Left lung (tissue), 4 donors: ENCODE measurements at regions not wholly inside any gene's neighbourhood (a gene's known extent, or its start where the extent isn't known, plus 50 kb on each side); places are given as distances from the start of the nearest gene placed in this dataset.

ENCODE experiments used
- ATAC-seq: fragments of 200-7000 bp; cut with Tn5 transposase; one replicate; pipeline ENCODE4 v1.9.1; 2020; ENCODE audit warnings: moderate library complexity
- DNase-seq, 4 donors: peaks; one replicate each; pipeline ENCODE4 v3.0.0-alpha.2; 2013 to 2020
- H3K27ac ChIP-seq, 2 donors: fragments of 200-600 bp; sonication (generic) in 1 of 2; one replicate each; pipeline versions ENCODE4 v1.5.0 to v1.8.0; 2020 to 2021
- H3K27me3 ChIP-seq, 2 donors: fragments of 200-600 bp; sonication (generic) in 1 of 2; one replicate each; pipeline versions ENCODE4 v1.5.0 to v1.8.0; 2020 to 2021
- H3K36me3 ChIP-seq, 2 donors: fragments of 200-600 bp; sonication (generic) in 1 of 2; one replicate each; pipeline versions ENCODE4 v1.5.0 to v1.8.0; 2020 to 2021
- H3K4me1 ChIP-seq, 2 donors: fragments of 200-600 bp; one replicate each; pipeline ENCODE4 v1.8.0; 2021
- H3K4me3 ChIP-seq, 2 donors: fragments of 200-600 bp; sonication (generic) in 1 of 2; one replicate each; pipeline versions ENCODE4 v1.5.0 to v1.8.0; 2020 to 2021; ENCODE audit warnings: mild to moderate bottlenecking in 1 of 2
- H3K9me3 ChIP-seq, 2 donors: fragments of 200-600 bp; sonication (generic) in 1 of 2; one replicate each; pipeline versions ENCODE4 v1.5.0 to v1.8.0; 2020 to 2021
- CTCF ChIP-seq, 2 donors: fragments of 200-600 bp; sonication (generic) in 1 of 2; IDR thresholded peaks; one replicate each; pipeline versions ENCODE4 v1.5.0 to v1.8.0; 2021; ENCODE audit warnings: antibody characterized with exemption in 2 of 2
- intact Hi-C, 2 donors: fragments of 100-400 bp; cut with DNase I; formaldehyde crosslinking; loops; one replicate each; pipeline versions ENCODE4 v1.11.2 to v1.14.2; 2022
- donor health status: DM: no; HTN: yes; CAD: no.
- donor health status: DM: no; HTN: no; CAD: no.

DNA sequence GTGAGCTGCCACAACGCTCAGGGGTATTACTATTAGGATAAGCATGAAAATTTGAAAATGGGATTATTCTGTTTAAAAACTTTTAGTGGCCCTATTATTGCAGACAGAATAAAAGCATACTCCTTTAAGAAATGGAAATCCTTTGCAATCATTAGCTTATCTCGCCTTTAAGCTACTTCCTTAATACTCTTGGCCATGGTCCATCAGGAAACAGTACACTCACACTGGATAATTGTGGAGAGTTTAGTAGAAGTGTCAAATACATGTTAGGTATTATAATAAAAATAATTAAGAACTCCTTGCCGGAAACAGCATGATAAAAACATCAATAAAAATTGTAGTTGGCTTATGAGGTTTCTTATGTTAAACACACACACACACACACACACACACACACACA, 100.4 kb upstream of the PPFIA2 start:
- DNase-seq = peak in 1 of 4 donors; percentile 9
- no peak for TF ChIP-seq CTCF (IDR thresholded peaks at IDR 0.05)
- H3K4me1 ChIP-seq = no peaks in the 10 kb centered on the region
- no peaks in the 10 kb centered on the region for H3K9me3 ChIP-seq
- no peak overlapping the region for H3K27ac ChIP-seq
- intact Hi-C loops = no loop called here
- H3K36me3 ChIP-seq = no peaks in the 10 kb centered on the region
- H3K4me3 ChIP-seq = no peak overlapping the region
- H3K27me3 ChIP-seq = no peaks in the 10 kb centered on the region
- ATAC-seq = peak; percentile 65

GRCh38 chr12:81843599-81843998, 84.4 kb upstream of the PPFIA2 start:
- no peaks in the 10 kb centered on the region for H3K36me3 ChIP-seq
- no peak for DNase-seq
- no peak overlapping the region for H3K27ac ChIP-seq
- no peak overlapping the region for H3K4me3 ChIP-seq
- no peak for ATAC-seq
- no peak for TF ChIP-seq CTCF (IDR thresholded peaks at IDR 0.05)
- intact Hi-C loops = no loop called here
- no peaks in the 10 kb centered on the region for H3K4me1 ChIP-seq
- no peaks in the 10 kb centered on the region for H3K27me3 ChIP-seq
- no peaks in the 10 kb centered on the region for H3K9me3 ChIP-seq

GRCh38 chr12:81835783-81836182, 76.6 kb upstream of the PPFIA2 start:
- no peak for TF ChIP-seq CTCF (IDR thresholded peaks at IDR 0.05)
- Histone ChIP-seq H3K4me3 (no peak overlapping the region), H3K36me3 (no peaks in the 10 kb centered on the region), H3K27me3 (no peaks in the 10 kb centered on the region), H3K9me3 (no peaks in the 10 kb centered on the region), H3K27ac (no peak overlapping the region), H3K4me1 (no peaks in the 10 kb centered on the region)
- DNase-seq (no peak), ATAC-seq (no peak)
- intact Hi-C loops = no loop called here

DNA sequence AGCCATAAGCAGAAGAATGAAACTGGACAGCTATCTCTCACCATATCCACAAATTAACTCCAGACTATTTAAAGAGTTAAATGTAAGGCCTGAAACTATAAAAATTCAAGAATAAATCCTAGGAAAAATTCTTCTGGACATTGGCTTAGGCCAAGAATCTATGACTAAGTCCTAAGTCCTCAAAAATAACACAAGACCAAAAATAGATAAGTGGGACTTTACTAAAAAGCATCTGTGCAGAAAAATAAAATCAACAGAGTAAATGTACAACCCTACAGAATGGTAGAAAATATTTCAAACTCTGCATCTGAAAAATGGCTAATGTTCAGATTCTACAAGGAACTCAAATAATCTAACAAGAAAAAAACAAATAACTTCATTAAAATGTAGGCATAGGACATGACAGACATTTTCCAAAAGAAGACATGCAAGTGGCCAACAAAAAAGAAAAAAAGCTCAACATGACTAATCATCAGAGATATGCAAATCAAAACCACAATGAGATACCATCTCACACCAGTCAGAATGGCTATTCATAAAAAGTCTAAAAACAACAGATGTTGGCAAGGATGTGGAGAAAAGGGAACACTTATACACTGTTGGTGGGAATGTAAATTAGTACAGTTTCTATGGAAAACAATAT, 61.0 kb upstream of the PPFIA2 start:
- Histone ChIP-seq H3K27me3 (no peaks in the 10 kb centered on the region), H3K36me3 (no peaks in the 10 kb centered on the region), H3K4me3 (no peak overlapping the region), H3K4me1 (no peaks in the 10 kb centered on the region), H3K9me3 (peaks cover 0 to 4% of the 10 kb centered on the region in 2 donors), H3K27ac (no peak overlapping the region)
- DNase-seq (no peak), ATAC-seq (no peak)
- no peak for TF ChIP-seq CTCF (IDR thresholded peaks at IDR 0.05)
- intact Hi-C loops = no loop called here

- Histone ChIP-seq H3K9me3 (peaks cover 0 to 4% of the 10 kb centered on the region in 2 donors), H3K27me3 (no peaks in the 10 kb centered on the region), H3K27ac (no peak overlapping the region), H3K4me1 (no peaks in the 10 kb centered on the region), H3K36me3 (no peaks in the 10 kb centered on the region), H3K4me3 (no peak overlapping the region)
- TF ChIP-seq CTCF (IDR thresholded peaks at IDR 0.05) = no peak
- intact Hi-C loops = no loop called here
- ATAC-seq = no peak
- DNase-seq = no peak
These were observed 56.5 kb upstream of the PPFIA2 start for GRCh38 chr12:81815611-81816010.
